ENCODE measurements at regions not wholly inside any gene's neighbourhood (a gene's known extent, or its start where the extent isn't known, plus 50 kb on each side); places are given as distances from the start of the nearest gene placed in this dataset.

- no peak for TF ChIP-seq CTCF (IDR thresholded peaks at IDR 0.05)
- TF ChIP-seq EZH2 (IDR thresholded peaks at IDR 0.05; ENCODE audit: borderline replicate concordance, insufficient read depth, low read depth, low read length, poor library complexity, severe bottlenecking) = no peak
Observed at GRCh38 chr18:54480616-54481015, 110.4 kb upstream of the DYNAP start.

Data from B cell (primary cell).